ENCODE measurements at regions not wholly inside any gene's neighbourhood (a gene's known extent, or its start where the extent isn't known, plus 50 kb on each side); places are given as distances from the start of the nearest gene placed in this dataset.
"Not testable (repeated sequence)": the region's sequence is repeated elsewhere in the genome, so short reads cannot be mapped to it uniquely, and the experiment has no call there.

- intact Hi-C loops (cut with DNase I): no loop called here
- DNase-seq: no peak
Observed at GRCh38 chr10:44724415-44725174, 186.5 kb upstream of the TMEM72 start.

- DNase-seq: no peak
- intact Hi-C loops (cut with DNase I): no loop called here
Observed at GRCh38 chr10:44725404-44725803, 185.7 kb upstream of the TMEM72 start.

- intact Hi-C loops (cut with DNase I): no loop called here
Observed at GRCh38 chr10:44731283-44731682, 179.9 kb upstream of the TMEM72 start.

GRCh38 chr10:44733501-44734488 lies 177.3 kb upstream of the TMEM72 start:
- intact Hi-C loops (cut with DNase I): no loop called here
- no peak for DNase-seq

More at GRCh38 chr10:44731283-44731682, 179.9 kb upstream of the TMEM72 start:
- no peak for DNase-seq

- intact Hi-C loops (cut with DNase I): no loop called here
- no peak for DNase-seq
Observed at GRCh38 chr10:44742248-44742647, 168.9 kb upstream of the TMEM72 start.

GRCh38 chr10:44743535-44743934 lies 167.6 kb upstream of the TMEM72 start:
- intact Hi-C loops (cut with DNase I): no loop called here
- no peak for DNase-seq

- DNase-seq: no peak
- intact Hi-C loops (cut with DNase I): no loop called here
Observed at GRCh38 chr10:44745920-44746319, 165.2 kb upstream of the TMEM72 start.

- no peak for DNase-seq
- intact Hi-C loops (cut with DNase I): no loop called here
Observed at GRCh38 chr10:44747593-44748172, 163.5 kb upstream of the TMEM72 start.

GRCh38 chr10:44749151-44749550 lies 162.0 kb upstream of the TMEM72 start:
- intact Hi-C loops (cut with DNase I): no loop called here
- DNase-seq: no peak

- DNase-seq: no peak
- intact Hi-C loops (cut with DNase I): no loop called here
Observed at GRCh38 chr10:44752451-44753441, 158.4 kb upstream of the TMEM72 start.

- DNase-seq: not testable (repeated sequence)
Observed at GRCh38 chr10:44754355-44754754, 156.8 kb upstream of the TMEM72 start.

GRCh38 chr10:44755481-44755880 lies 155.7 kb upstream of the TMEM72 start:
- intact Hi-C loops (cut with DNase I): no loop called here
- no peak for DNase-seq

More at GRCh38 chr10:44754355-44754754, 156.8 kb upstream of the TMEM72 start:
- intact Hi-C loops (cut with DNase I): not testable (repeated sequence)

GRCh38 chr10:44756216-44756615 lies 154.9 kb upstream of the TMEM72 start:
- DNase-seq: no peak
- intact Hi-C loops (cut with DNase I): no loop called here

- no peak for DNase-seq
- intact Hi-C loops (cut with DNase I): no loop called here
Observed at GRCh38 chr10:44757551-44758205, 153.5 kb upstream of the TMEM72 start.

- intact Hi-C loops (cut with DNase I): no loop called here
- DNase-seq: no peak
Observed at GRCh38 chr10:44759122-44759521, 152.0 kb upstream of the TMEM72 start.

- intact Hi-C loops (cut with DNase I): no loop called here
- no peak for DNase-seq
Observed at GRCh38 chr10:44760513-44760912, 150.6 kb upstream of the TMEM72 start.

- DNase-seq: no peak
- intact Hi-C loops (cut with DNase I): no loop called here
Observed at GRCh38 chr10:44761076-44761475, 150.1 kb upstream of the TMEM72 start.

- intact Hi-C loops (cut with DNase I): no loop called here
- DNase-seq: no peak
Observed at GRCh38 chr10:44763331-44763730, 147.8 kb upstream of the TMEM72 start.

GRCh38 chr10:44765299-44765698 lies 145.8 kb upstream of the TMEM72 start:
- no peak for DNase-seq

More at GRCh38 chr10:44765299-44765698, 145.8 kb upstream of the TMEM72 start:
- intact Hi-C loops (cut with DNase I): no loop called here
